H9 (cell line): ENCODE measurements at regions not wholly inside any gene's neighbourhood (a gene's known extent, or its start where the extent isn't known, plus 50 kb on each side); places are given as distances from the start of the nearest gene placed in this dataset.

ENCODE experiments used
- DNase-seq: peaks from one replicate; pipeline ENCODE4 v3.0.0-alpha.2; 2017
- H2AFZ ChIP-seq: one replicate; pipeline ENCODE4 v1.6.1; 2013; ENCODE audit warnings: mild to moderate bottlenecking, low read length, control low read depth, moderate library complexity
- H2AK5ac ChIP-seq: 2 replicates; pipeline ENCODE4 v1.6.1; 2013; ENCODE audit warnings: low read length, control low read depth, mixed read lengths; ENCODE audit not compliant: insufficient read length
- H2BK120ac ChIP-seq: one replicate; pipeline ENCODE4 v1.6.1; 2013; ENCODE audit warnings: low read depth, mild to moderate bottlenecking, low read length, control low read depth, inconsistent platforms; ENCODE audit not compliant: poor library complexity, severe bottlenecking
- H2BK12ac ChIP-seq: 2 replicates; pipeline ENCODE4 v1.6.1; 2013; ENCODE audit warnings: low read length, control low read depth, mixed read lengths, low read depth; ENCODE audit not compliant: insufficient read length
- H2BK15ac ChIP-seq: 2 replicates; pipeline ENCODE4 v1.6.1; 2013; ENCODE audit warnings: low read depth, low read length, control low read depth
- H2BK20ac ChIP-seq: one replicate; pipeline ENCODE4 v1.6.1; 2013; ENCODE audit warnings: low read depth, mild to moderate bottlenecking, low read length, control low read depth, inconsistent platforms; ENCODE audit not compliant: poor library complexity, severe bottlenecking
- H2BK5ac ChIP-seq: 2 replicates; pipeline ENCODE4 v1.6.1; 2013; ENCODE audit warnings: low read length, control low read depth, mixed read lengths; ENCODE audit not compliant: insufficient read length
- H3K14ac ChIP-seq: 2 replicates; pipeline ENCODE4 v1.6.1; 2013; ENCODE audit warnings: low read length, control low read depth; ENCODE audit not compliant: insufficient read depth
- H3K18ac ChIP-seq: 2 replicates; pipeline ENCODE4 v1.6.1; 2013; ENCODE audit warnings: low read depth, mild to moderate bottlenecking, mixed read lengths, low read length, control low read depth; ENCODE audit not compliant: insufficient read length
- H3K23ac ChIP-seq: 2 replicates; pipeline ENCODE4 v1.6.1; 2013; ENCODE audit warnings: low read length, control low read depth, mixed read lengths, low read depth; ENCODE audit not compliant: insufficient read length
- H3K23me2 ChIP-seq: 2 replicates; pipeline ENCODE4 v1.6.1; 2013; ENCODE audit warnings: low read depth, mild to moderate bottlenecking, mixed read lengths, low read length, control low read depth; ENCODE audit not compliant: insufficient read length, poor library complexity, severe bottlenecking
- H3K27ac ChIP-seq: 2 replicates; pipeline ENCODE4 v1.5.1; 2013; ENCODE audit warnings: low read length, control low read depth, mixed read lengths, low read depth; ENCODE audit not compliant: insufficient read length
- H3K27me3 ChIP-seq: 2 replicates; pipeline ENCODE4 v1.6.1; 2013; ENCODE audit warnings: low read length, control low read depth, inconsistent platforms; ENCODE audit not compliant: insufficient read depth
- H3K4ac ChIP-seq: 2 replicates; pipeline ENCODE4 v1.6.1; 2013; ENCODE audit warnings: low read depth, mild to moderate bottlenecking, control low read depth, inconsistent platforms, low read length, moderate library complexity
- H3K4me1 ChIP-seq: 2 replicates; pipeline ENCODE4 v1.6.1; 2013; ENCODE audit warnings: low read length, control low read depth, inconsistent platforms; ENCODE audit not compliant: insufficient read depth
- H3K4me2 ChIP-seq: 2 replicates; pipeline ENCODE4 v1.6.1; 2013; ENCODE audit warnings: low read length, control low read depth, mixed read lengths; ENCODE audit not compliant: insufficient read length, insufficient read depth
- H3K56ac ChIP-seq: 2 replicates; pipeline ENCODE4 v1.6.1; 2013; ENCODE audit warnings: low read depth, mild to moderate bottlenecking, mixed read lengths, low read length, control low read depth; ENCODE audit not compliant: insufficient read length
- H3K79me1 ChIP-seq: 2 replicates; pipeline ENCODE4 v1.6.1; 2013; ENCODE audit warnings: low read depth, mild to moderate bottlenecking, moderate library complexity, low read length, control low read depth, inconsistent platforms; ENCODE audit not compliant: insufficient read depth, poor library complexity, severe bottlenecking
- H3K79me2 ChIP-seq: 2 replicates; pipeline ENCODE4 v1.6.1; 2013; ENCODE audit warnings: low read length, control low read depth, inconsistent platforms; ENCODE audit not compliant: insufficient read depth
- H3K9ac ChIP-seq: 2 replicates; pipeline ENCODE4 v1.6.1; 2013; ENCODE audit warnings: low read length, control low read depth, mixed read lengths; ENCODE audit not compliant: insufficient read length; ENCODE audit errors: extremely low read depth
- H3K9me3 ChIP-seq: one replicate; pipeline ENCODE4 v1.6.1; 2013; ENCODE audit warnings: low read depth, low read length, inconsistent platforms; ENCODE audit not compliant: control insufficient read depth
- H3T11ph ChIP-seq: one replicate; pipeline ENCODE4 v1.6.1; 2013; ENCODE audit warnings: mild to moderate bottlenecking, low read length, control low read depth, inconsistent platforms
- H4K20me1 ChIP-seq: one replicate; pipeline ENCODE4 v1.6.1; 2013; ENCODE audit not compliant: control insufficient read depth, insufficient read length, insufficient read depth
- H4K5ac ChIP-seq: 2 replicates; pipeline ENCODE4 v1.6.1; 2013; ENCODE audit warnings: low read depth, mild to moderate bottlenecking, mixed read lengths, low read length, control low read depth; ENCODE audit not compliant: insufficient read length
- H4K8ac ChIP-seq: replicated peaks from 2 replicates; pipeline ENCODE4 v1.6.1; 2013; ENCODE audit warnings: low read length, control low read depth, mixed read lengths, low read depth; ENCODE audit not compliant: insufficient read length
- H4K91ac ChIP-seq: 2 replicates; pipeline ENCODE4 v1.6.1; 2013; ENCODE audit warnings: low read depth, mild to moderate bottlenecking, moderate library complexity, mixed read lengths, low read length, control low read depth; ENCODE audit not compliant: insufficient read length
- H3K27ac Mint-ChIP-seq, 3 experiments: 2 replicates in 2 of 3; 3 replicates in 1 of 3; pipeline ENCODE4 v1.8.0; 2020 to 2021; ENCODE audit warnings: mixed read lengths in 3 of 3, mild to moderate bottlenecking in 1 of 3, moderate library complexity in 1 of 3
- H3K27me3 Mint-ChIP-seq: 2 replicates; pipeline ENCODE4 v1.8.0; 2021; ENCODE audit warnings: low read depth, mild to moderate bottlenecking, moderate library complexity, mixed read lengths
- H3K36me3 Mint-ChIP-seq, 3 experiments: 2 replicates in 2 of 3; 3 replicates in 1 of 3; pipeline ENCODE4 v1.8.0; 2020 to 2021; ENCODE audit warnings: low read depth in 3 of 3, mixed read lengths in 3 of 3; ENCODE audit not compliant: insufficient read depth in 1 of 3
- H3K4me1 Mint-ChIP-seq, 2 experiments: 2 replicates each; pipeline ENCODE4 v1.8.0; 2020; ENCODE audit warnings: mixed read lengths in 2 of 2
- H3K4me3 Mint-ChIP-seq, 2 experiments: 2 replicates in 1 of 2; 3 replicates in 1 of 2; pipeline ENCODE4 v1.8.0; 2020 to 2021; ENCODE audit warnings: mild to moderate bottlenecking in 2 of 2, mixed read lengths in 2 of 2, moderate library complexity in 1 of 2
- H3K9me3 Mint-ChIP-seq, 2 experiments: 2 replicates in 1 of 2; 3 replicates in 1 of 2; pipeline ENCODE4 v1.8.0; 2020; ENCODE audit warnings: mild to moderate bottlenecking in 2 of 2, mixed read lengths in 2 of 2, moderate library complexity in 1 of 2
- CTCF ChIP-seq: fragments of 200-600 bp; sonication (generic); conservative IDR thresholded peaks from 3 replicates; pipeline ENCODE4 v1.8.0; 2021; ENCODE audit warnings: antibody characterized with exemption, mild to moderate bottlenecking
- WGBS: extraction: QIAGEN DNeasy Blood & Tissue Kit; methylation state at CpG from one replicate; pipeline ENCODE4 v1.1.7; 2013; ENCODE audit warnings: missing lambda C conversion rate, low lambda C conversion rate, mixed read lengths; ENCODE audit not compliant: insufficient read length; ENCODE audit errors: extremely low coverage; 5-methylcytosine and 5-hydroxymethylcytosine counted together

- Histone ChIP-seq H4K91ac (no peak overlapping the region), H2BK15ac (no peak overlapping the region), H2AK5ac (no peak overlapping the region), H2BK5ac (no peak overlapping the region), H3K9me3 (peaks cover 9% of the 10 kb centered on the region), H3K23ac (no peak overlapping the region), H3K27me3 (no peaks in the 10 kb centered on the region), H3K4me2 (no peak overlapping the region), H2BK120ac (no peak overlapping the region), H2AFZ (no peak overlapping the region), H2BK20ac (no peak overlapping the region), H3K56ac (no peak overlapping the region), H2BK12ac (no peak overlapping the region), H3K4ac (no peak overlapping the region), H3T11ph (no peak overlapping the region), H4K5ac (no peak overlapping the region), H3K9ac (no peak overlapping the region), H3K14ac (no peak overlapping the region), H4K8ac (no peak overlapping the region), H3K23me2 (no peaks in the 10 kb centered on the region), H3K79me1 (no peaks in the 10 kb centered on the region), H3K79me2 (no peaks in the 10 kb centered on the region), H3K18ac (no peak overlapping the region), H4K20me1 (no peaks in the 10 kb centered on the region), H3K27ac (no peak overlapping the region), H3K4me1 (no peaks in the 10 kb centered on the region; the same call in 1 of the 2 replicates)
- TF ChIP-seq CTCF = no peak
- no peak overlapping the region for H3K27ac Mint-ChIP-seq
- peaks cover 5 to 15% (median 8%) of the 10 kb centered on the region in 3 experiments for H3K36me3 Mint-ChIP-seq
- H3K4me3 Mint-ChIP-seq = no peak overlapping the region
- peaks cover 29 to 41% of the 10 kb centered on the region in 2 experiments for H3K4me1 Mint-ChIP-seq
- no peak for DNase-seq
- no CpG with 5 or more reads among the region's 9 CpGs for whole genome bisulfite sequencing
- peaks cover 9% of the 10 kb centered on the region for H3K27me3 Mint-ChIP-seq
- peaks cover 13 to 15% of the 10 kb centered on the region in 2 experiments for H3K9me3 Mint-ChIP-seq
Measured at GRCh38 chr19:30268601-30269000, 103.6 kb upstream of the ZNF536 start.
